Trophoblast cell (in vitro differentiated cells and primary cell): ENCODE measurements at regions not wholly inside any gene's neighbourhood (a gene's known extent, or its start where the extent isn't known, plus 50 kb on each side); places are given as distances from the start of the nearest gene placed in this dataset.
"Not testable (repeated sequence)": the region's sequence is repeated elsewhere in the genome, so short reads cannot be mapped to it uniquely, and the experiment has no call there.

Experiments used
- DNase-seq, 2 donors: peaks; one replicate each; pipeline ENCODE4 v3.0.0-alpha.2; 2016
- H2AFZ ChIP-seq: 2 replicates; pipeline ENCODE4 v1.6.1; 2013; ENCODE audit warnings: low read length, moderate library complexity, mild to moderate bottlenecking; ENCODE audit not compliant: insufficient read depth, poor library complexity
- H2AK5ac ChIP-seq: 2 replicates; pipeline ENCODE4 v1.6.1; 2013; ENCODE audit warnings: mild to moderate bottlenecking, low read length
- H2BK120ac ChIP-seq: 2 replicates; pipeline ENCODE4 v1.6.1; 2013; ENCODE audit warnings: low read length, mild to moderate bottlenecking, moderate library complexity; ENCODE audit not compliant: insufficient read depth, poor library complexity
- H2BK12ac ChIP-seq: 2 replicates; pipeline ENCODE4 v1.6.1; 2013; ENCODE audit warnings: mild to moderate bottlenecking, low read length, moderate library complexity
- H2BK5ac ChIP-seq: 2 replicates; pipeline ENCODE4 v1.6.1; 2013; ENCODE audit warnings: low read length, low read depth, moderate library complexity, mild to moderate bottlenecking; ENCODE audit not compliant: poor library complexity
- H3K14ac ChIP-seq: 2 replicates; pipeline ENCODE4 v1.6.1; 2013; ENCODE audit warnings: mild to moderate bottlenecking, low read length
- H3K18ac ChIP-seq: 2 replicates; pipeline ENCODE4 v1.6.1; 2013; ENCODE audit warnings: mild to moderate bottlenecking, low read length
- H3K23ac ChIP-seq: 2 replicates; pipeline ENCODE4 v1.6.1; 2013; ENCODE audit warnings: low read length
- H3K27ac ChIP-seq: 2 replicates; pipeline ENCODE4 v1.5.1; 2013; ENCODE audit warnings: low read depth, mild to moderate bottlenecking, inconsistent platforms, low read length, moderate library complexity
- H3K27me3 ChIP-seq: 2 replicates; pipeline ENCODE4 v1.6.1; 2013; ENCODE audit warnings: inconsistent platforms, mild to moderate bottlenecking, low read length, moderate library complexity; ENCODE audit not compliant: insufficient read depth
- H3K36me3 ChIP-seq, 2 experiments: 1 replicate in 1 of 2; 2 replicates in 1 of 2; pipeline ENCODE4 v1.6.1; 2013; ENCODE audit warnings: low read length in 2 of 2, mild to moderate bottlenecking in 2 of 2, moderate library complexity in 1 of 2; ENCODE audit not compliant: insufficient read depth in 2 of 2, control insufficient read depth in 1 of 2
- H3K4ac ChIP-seq: 2 replicates; pipeline ENCODE4 v1.6.1; 2013; ENCODE audit warnings: low read depth, mild to moderate bottlenecking, low read length, moderate library complexity
- H3K4me1 ChIP-seq, 2 experiments: 1 replicate in 1 of 2; 2 replicates in 1 of 2; pipeline ENCODE4 v1.6.1; 2013; ENCODE audit warnings: low read length in 2 of 2, mild to moderate bottlenecking in 2 of 2, moderate library complexity in 1 of 2; ENCODE audit not compliant: insufficient read depth in 2 of 2, control insufficient read depth in 1 of 2
- H3K4me2 ChIP-seq: 2 replicates; pipeline ENCODE4 v1.6.1; 2013; ENCODE audit warnings: inconsistent platforms, mild to moderate bottlenecking, low read length, moderate library complexity
- H3K4me3 ChIP-seq: 2 replicates; pipeline ENCODE4 v1.5.1; 2013; ENCODE audit warnings: mild to moderate bottlenecking, low read depth, low read length, inconsistent platforms
- H3K79me1 ChIP-seq: one replicate; pipeline ENCODE4 v1.6.1; 2013; ENCODE audit warnings: low read length
- H3K79me2 ChIP-seq: 2 replicates; pipeline ENCODE4 v1.6.1; 2013; ENCODE audit warnings: low read length, mild to moderate bottlenecking; ENCODE audit not compliant: control insufficient read depth, insufficient read depth, poor library complexity
- H3K9ac ChIP-seq: 2 replicates; pipeline ENCODE4 v1.6.1; 2013; ENCODE audit warnings: mild to moderate bottlenecking, low read length
- H3K9me3 ChIP-seq: 2 replicates; pipeline ENCODE4 v1.6.1; 2013; ENCODE audit warnings: low read depth, mild to moderate bottlenecking, control low read depth, inconsistent platforms, low read length; ENCODE audit not compliant: insufficient read depth
- H4K12ac ChIP-seq: 2 replicates; pipeline ENCODE4 v1.6.1; 2013; ENCODE audit warnings: low read depth, mild to moderate bottlenecking, low read length, moderate library complexity
- H4K8ac ChIP-seq: 2 replicates; pipeline ENCODE4 v1.6.1; 2013; ENCODE audit warnings: low read depth, mild to moderate bottlenecking, low read length, moderate library complexity
- H4K91ac ChIP-seq: one replicate; pipeline ENCODE4 v1.6.1; 2013; ENCODE audit warnings: low read depth, mild to moderate bottlenecking, low read length, moderate library complexity
- WGBS: extraction: QIAGEN DNeasy Blood & Tissue Kit; methylation state at CpG from one replicate; pipeline ENCODE4 v1.1.7; 2013; ENCODE audit warnings: missing lambda C conversion rate; ENCODE audit not compliant: insufficient read length, insufficient coverage; ENCODE audit errors: extremely low coverage; 5-methylcytosine and 5-hydroxymethylcytosine counted together

- no peak overlapping the region for H4K8ac ChIP-seq
- H3K79me2 ChIP-seq, result no peaks in the 10 kb centered on the region
- no peaks in the 10 kb centered on the region for H3K4me1 ChIP-seq
- H2AK5ac ChIP-seq, result no peak overlapping the region
- H3K27ac ChIP-seq, result no peak overlapping the region
- H3K4me2 ChIP-seq, result no peak overlapping the region
- no peak overlapping the region for H2BK12ac ChIP-seq
- no CpG with 5 or more reads among the region's 1 CpG for WGBS
- H2AFZ ChIP-seq, result no peak overlapping the region
- H2BK120ac ChIP-seq, result no peak overlapping the region
- no peak for DNase-seq
- no peak overlapping the region for H3K18ac ChIP-seq
- no peak overlapping the region for H3K23ac ChIP-seq
- H4K91ac ChIP-seq, result no peak overlapping the region
- no peaks in the 10 kb centered on the region for H3K27me3 ChIP-seq
- H3K4ac ChIP-seq, result no peak overlapping the region
- no peak overlapping the region for H3K4me3 ChIP-seq
- no peak overlapping the region for H4K12ac ChIP-seq
- H3K14ac ChIP-seq, result no peak overlapping the region
- peaks cover 2% of the 10 kb centered on the region for H3K9me3 ChIP-seq
- H3K36me3 ChIP-seq, result no peaks in the 10 kb centered on the region
- no peaks in the 10 kb centered on the region for H3K79me1 ChIP-seq
- H3K9ac ChIP-seq, result no peak overlapping the region
- H2BK5ac ChIP-seq, result no peak overlapping the region
These were observed 180.3 kb downstream of the HIPK3 start for GRCh38 chr11:33437529-33437928.

GRCh38 chr11:33435216-33435615, 178.0 kb downstream of the HIPK3 start:
- no peak for DNase-seq

GRCh38 chr11:33434294-33434693, 177.1 kb downstream of the HIPK3 start:
- H3K9me3 ChIP-seq, result peaks cover 2% of the 10 kb centered on the region
- H3K18ac ChIP-seq, result no peak overlapping the region
- H2AK5ac ChIP-seq, result no peak overlapping the region
- no peak overlapping the region for H3K27ac ChIP-seq
- H3K4me3 ChIP-seq, result no peak overlapping the region
- H3K4ac ChIP-seq, result no peak overlapping the region
- H2BK5ac ChIP-seq, result no peak overlapping the region
- H3K4me2 ChIP-seq, result no peak overlapping the region
- no peak overlapping the region for H2BK120ac ChIP-seq
- WGBS, result no CpG with 5 or more reads among the region's 1 CpG
- H3K23ac ChIP-seq, result no peak overlapping the region
- H3K14ac ChIP-seq, result no peak overlapping the region
- no peak for DNase-seq
- no peaks in the 10 kb centered on the region for H3K27me3 ChIP-seq
- H4K8ac ChIP-seq, result no peak overlapping the region
- no peaks in the 10 kb centered on the region for H3K79me1 ChIP-seq
- no peaks in the 10 kb centered on the region for H3K36me3 ChIP-seq
- H4K91ac ChIP-seq, result no peak overlapping the region
- H3K79me2 ChIP-seq, result no peaks in the 10 kb centered on the region
- no peak overlapping the region for H2BK12ac ChIP-seq
- no peak overlapping the region for H3K9ac ChIP-seq
- H2AFZ ChIP-seq, result no peak overlapping the region
- H4K12ac ChIP-seq, result no peak overlapping the region
- H3K4me1 ChIP-seq, result no peaks in the 10 kb centered on the region

More at GRCh38 chr11:33435216-33435615, 178.0 kb downstream of the HIPK3 start:
- no peaks in the 10 kb centered on the region for H3K27me3 ChIP-seq
- H2BK5ac ChIP-seq, result no peak overlapping the region
- no peak overlapping the region for H3K27ac ChIP-seq
- no peak overlapping the region for H3K4me3 ChIP-seq
- no peak overlapping the region for H3K14ac ChIP-seq
- H4K91ac ChIP-seq, result no peak overlapping the region
- H3K4me1 ChIP-seq, result no peaks in the 10 kb centered on the region
- no peak overlapping the region for H3K4ac ChIP-seq
- no peak overlapping the region for H2BK120ac ChIP-seq
- no peaks in the 10 kb centered on the region for H3K36me3 ChIP-seq
- no peak overlapping the region for H3K23ac ChIP-seq
- no peak overlapping the region for H2BK12ac ChIP-seq
- H4K8ac ChIP-seq, result no peak overlapping the region
- H2AK5ac ChIP-seq, result no peak overlapping the region
- no peaks in the 10 kb centered on the region for H3K79me1 ChIP-seq
- H3K9me3 ChIP-seq, result peaks cover 2% of the 10 kb centered on the region
- no peak overlapping the region for H4K12ac ChIP-seq
- H2AFZ ChIP-seq, result no peak overlapping the region
- no peak overlapping the region for H3K9ac ChIP-seq
- no peak overlapping the region for H3K18ac ChIP-seq
- no peak overlapping the region for H3K4me2 ChIP-seq
- no peaks in the 10 kb centered on the region for H3K79me2 ChIP-seq

GRCh38 chr11:33428435-33428834, 171.3 kb downstream of the HIPK3 start:
- H3K79me2 ChIP-seq, H3K36me3 ChIP-seq, H2AK5ac ChIP-seq, H2BK5ac ChIP-seq, H4K91ac ChIP-seq, DNase-seq, H3K23ac ChIP-seq, H3K9me3 ChIP-seq, H3K4ac ChIP-seq, H3K27me3 ChIP-seq, H4K12ac ChIP-seq, H3K4me1 ChIP-seq, H3K27ac ChIP-seq, H2BK12ac ChIP-seq, H3K9ac ChIP-seq, H3K79me1 ChIP-seq, H3K4me3 ChIP-seq, H3K14ac ChIP-seq, H2AFZ ChIP-seq, H2BK120ac ChIP-seq, H4K8ac ChIP-seq, H3K4me2 ChIP-seq, H3K18ac ChIP-seq: not testable (repeated sequence)
- WGBS, result no CpG with 5 or more reads among the region's 7 CpGs
